ENCODE measurements at regions not wholly inside any gene's neighbourhood (a gene's known extent, or its start where the extent isn't known, plus 50 kb on each side); places are given as distances from the start of the nearest gene placed in this dataset.

- intact Hi-C loops (cut with DNase I): no loop called here
- FAIRE-seq (no peak), ATAC-seq (no peak), DNase-seq (no peak)
- H3K36me3 ChIP-seq: no peaks in the 10 kb centered on the region
- 66% methylated on average over 4 of the region's 4 CpGs; no CpG with 5 or more reads in 1 of the 2 donors for WGBS, 2 donors
- TF ChIP-seq CTCF (IDR thresholded peaks at IDR 0.05): no peak
- H3K9me3 ChIP-seq: no peaks in the 10 kb centered on the region
- H3K4me3 ChIP-seq: no peak overlapping the region
- no peaks in the 10 kb centered on the region for H3K27me3 ChIP-seq
- no peaks in the 10 kb centered on the region for H3K4me1 ChIP-seq
- H3K27ac ChIP-seq: no peak overlapping the region
Observed at GRCh38 chrY:8381425-8381824, 955.8 kb upstream of the TSPY4 start.

- no peak for ATAC-seq
- FAIRE-seq: no peak
- no peak overlapping the region for H3K27ac ChIP-seq
- no peaks in the 10 kb centered on the region for H3K4me1 ChIP-seq
- H3K9me3 ChIP-seq: no peaks in the 10 kb centered on the region
- intact Hi-C loops (cut with DNase I): no loop called here
- no peak for TF ChIP-seq CTCF (IDR thresholded peaks at IDR 0.05)
- no peaks in the 10 kb centered on the region for H3K27me3 ChIP-seq
- DNase-seq: no peak
- no peaks in the 10 kb centered on the region for H3K36me3 ChIP-seq
- 79% methylated on average over 1 of the region's 1 CpG; no CpG with 5 or more reads in 1 of the 2 donors for WGBS, 2 donors
- H3K4me3 ChIP-seq: no peak overlapping the region
Observed at GRCh38 chrY:8386053-8386452, 951.2 kb upstream of the TSPY4 start.

- no peak overlapping the region for H3K4me3 ChIP-seq
- no peaks in the 10 kb centered on the region for H3K36me3 ChIP-seq
- no peaks in the 10 kb centered on the region for H3K27me3 ChIP-seq
- no peak for DNase-seq
- H3K27ac ChIP-seq: no peak overlapping the region
- no peak for ATAC-seq
- TF ChIP-seq CTCF (IDR thresholded peaks at IDR 0.05): no peak
- FAIRE-seq: no peak
- no peaks in the 10 kb centered on the region for H3K4me1 ChIP-seq
- intact Hi-C loops (cut with DNase I): no loop called here
- no peaks in the 10 kb centered on the region for H3K9me3 ChIP-seq
Observed at GRCh38 chrY:8388512-8388911, 948.8 kb upstream of the TSPY4 start.

- Histone ChIP-seq H3K4me1 (no peaks in the 10 kb centered on the region), H3K4me3 (no peak overlapping the region), H3K27me3 (no peaks in the 10 kb centered on the region), H3K9me3 (no peaks in the 10 kb centered on the region), H3K36me3 (no peaks in the 10 kb centered on the region), H3K27ac (no peak overlapping the region)
- no peak for ATAC-seq
- intact Hi-C loops (cut with DNase I): no loop called here
- TF ChIP-seq CTCF (IDR thresholded peaks at IDR 0.05): no peak
- no peak for DNase-seq
- 73% methylated on average over 1 of the region's 1 CpG; no CpG with 5 or more reads in 1 of the 2 donors for WGBS, 2 donors
- FAIRE-seq: no peak
Observed at GRCh38 chrY:8390310-8390709, 947.0 kb upstream of the TSPY4 start.

GRCh38 chrY:8393246-8393645, 944.0 kb upstream of the TSPY4 start:
- no peak for FAIRE-seq

More at GRCh38 chrY:8393246-8393645, 944.0 kb upstream of the TSPY4 start:
- H3K36me3 ChIP-seq: no peaks in the 10 kb centered on the region
- no peaks in the 10 kb centered on the region for H3K4me1 ChIP-seq
- WGBS, 2 donors: 56% methylated on average over 3 of the region's 3 CpGs; no CpG with 5 or more reads in 1 of the 2 donors
- no peak overlapping the region for H3K4me3 ChIP-seq
- intact Hi-C loops (cut with DNase I): no loop called here
- H3K27ac ChIP-seq: no peak overlapping the region
- no peak for DNase-seq
- no peaks in the 10 kb centered on the region for H3K27me3 ChIP-seq
- H3K9me3 ChIP-seq: no peaks in the 10 kb centered on the region
- TF ChIP-seq CTCF (IDR thresholded peaks at IDR 0.05): no peak
- no peak for ATAC-seq

Data from pancreas (tissue), 10 donors.